WTC11 (cell line): ENCODE measurements at regions not wholly inside any gene's neighbourhood (a gene's known extent, or its start where the extent isn't known, plus 50 kb on each side); places are given as distances from the start of the nearest gene placed in this dataset.

ENCODE experiments used
- ATAC-seq: fragments of 200-7000 bp; cut with Tn5 transposase; 2 replicates; pipeline ENCODE4 v1.10.0; 2021; ENCODE audit warnings: mild to moderate bottlenecking, moderate library complexity
- CTCF ChIA-PET: fragments of 300-600 bp; sonication (Branson Sonifier 250); formaldehyde crosslinking; loops from one replicate; lab custom pipeline; 2021; ENCODE audit warnings: antibody characterized with exemption; lab: Charles Lee
- POLR2A ChIA-PET: fragments of 350-600 bp; sonication (Branson Sonifier 250); formaldehyde crosslinking; loops from one replicate; lab custom pipeline; 2021; ENCODE audit warnings: antibody characterized with exemption; lab: Charles Lee
- DNase-seq: peaks from one replicate; pipeline ENCODE4 v3.0.0; 2021; ENCODE audit warnings: low spot score
- H3K27ac Mint-ChIP-seq: 2 replicates; pipeline ENCODE4 v1.8.0; 2021; ENCODE audit warnings: mixed read lengths
- H3K27me3 Mint-ChIP-seq: 2 replicates; pipeline ENCODE4 v1.8.0; 2021; ENCODE audit warnings: low read depth, mild to moderate bottlenecking, moderate library complexity, mixed read lengths
- H3K36me3 Mint-ChIP-seq: 2 replicates; pipeline ENCODE4 v1.8.0; 2021; ENCODE audit warnings: mixed read lengths
- H3K4me1 Mint-ChIP-seq: 2 replicates; pipeline ENCODE4 v1.8.0; 2022; ENCODE audit warnings: mixed read lengths
- H3K4me3 Mint-ChIP-seq: 2 replicates; pipeline ENCODE4 v1.8.0; 2021; ENCODE audit warnings: mild to moderate bottlenecking, moderate library complexity, mixed read lengths
- H3K9me3 Mint-ChIP-seq: 2 replicates; pipeline ENCODE4 v1.8.0; 2021; ENCODE audit warnings: mixed read lengths
- AFF4 ChIP-seq: sonication (generic); formaldehyde crosslinking; IDR thresholded peaks from 2 replicates; pipeline ENCODE4 v1.8.1; 2023; ENCODE audit warnings: mild to moderate bottlenecking, missing genetic modification reagents, borderline replicate concordance
- ATF1 ChIP-seq: sonication (generic); formaldehyde crosslinking; IDR thresholded peaks from 2 replicates; pipeline ENCODE4 v1.8.1; 2023; ENCODE audit warnings: mild to moderate bottlenecking, moderate library complexity, missing genetic modification reagents
- ATF3 ChIP-seq: sonication (generic); formaldehyde crosslinking; conservative IDR thresholded peaks from 2 replicates; pipeline ENCODE4 v1.8.1; 2022; ENCODE audit warnings: mild to moderate bottlenecking, missing genetic modification reagents
- CDX4 ChIP-seq: fragments of 250-450 bp; sonication (Bioruptor Pico); IDR thresholded peaks from 2 replicates; pipeline ENCODE4 v1.9.0; 2021; ENCODE audit warnings: moderate library complexity, mild to moderate bottlenecking, inconsistent platforms, borderline replicate concordance
- CREB1 ChIP-seq: sonication (generic); formaldehyde crosslinking; IDR thresholded peaks from 2 replicates; pipeline ENCODE4 v1.8.0; 2023; ENCODE audit warnings: mild to moderate bottlenecking, missing genetic modification reagents
- ESRRA ChIP-seq: sonication (generic); formaldehyde crosslinking; IDR thresholded peaks from 2 replicates; pipeline ENCODE4 v1.8.1; 2022; ENCODE audit warnings: mild to moderate bottlenecking, missing genetic modification reagents, borderline replicate concordance
- FOXJ3 ChIP-seq: sonication (generic); formaldehyde crosslinking; IDR thresholded peaks from 2 replicates; pipeline ENCODE4 v1.9.0; 2021; ENCODE audit warnings: missing genetic modification reagents, mild to moderate bottlenecking, borderline replicate concordance
- FOXP1 ChIP-seq: sonication (generic); formaldehyde crosslinking; IDR thresholded peaks from 2 replicates; pipeline ENCODE4 v1.8.0; 2022; ENCODE audit warnings: missing genetic modification reagents, mild to moderate bottlenecking, moderate library complexity, borderline replicate concordance
- FOXP4 ChIP-seq: sonication (generic); formaldehyde crosslinking; IDR thresholded peaks from 2 replicates; pipeline ENCODE4 v1.8.0; 2022; ENCODE audit warnings: mild to moderate bottlenecking, missing genetic modification reagents
- NFYB ChIP-seq: sonication (generic); formaldehyde crosslinking; conservative IDR thresholded peaks from 2 replicates; pipeline ENCODE4 v1.8.0; 2022; ENCODE audit warnings: low read depth, missing genetic modification reagents
- SMAD3 ChIP-seq: sonication (generic); formaldehyde crosslinking; IDR thresholded peaks from 2 replicates; pipeline ENCODE4 v1.8.0; 2022; ENCODE audit warnings: missing genetic modification reagents, mild to moderate bottlenecking, borderline replicate concordance
- SP1 ChIP-seq: sonication (generic); formaldehyde crosslinking; conservative IDR thresholded peaks from 2 replicates; pipeline ENCODE4 v1.8.1; 2022; ENCODE audit warnings: missing genetic modification reagents
- STAT6 ChIP-seq: sonication (generic); formaldehyde crosslinking; conservative IDR thresholded peaks from 2 replicates; pipeline ENCODE4 v1.8.1; 2023; ENCODE audit warnings: mild to moderate bottlenecking, low read depth, missing genetic modification reagents, moderate library complexity
- ZNF219 ChIP-seq: sonication (generic); formaldehyde crosslinking; IDR thresholded peaks from 2 replicates; pipeline ENCODE4 v1.8.0; 2023; ENCODE audit warnings: missing genetic modification reagents, mild to moderate bottlenecking, borderline replicate concordance
- ZNF263 ChIP-seq: sonication (generic); formaldehyde crosslinking; IDR thresholded peaks from 2 replicates; pipeline ENCODE4 v1.8.1; 2022; ENCODE audit warnings: low read depth, mild to moderate bottlenecking, moderate library complexity, missing genetic modification reagents
- ZNF671 ChIP-seq: fragments of 250-450 bp; sonication (Bioruptor Pico); IDR thresholded peaks from 2 replicates; pipeline ENCODE4 v1.8.0; 2021; ENCODE audit warnings: mild to moderate bottlenecking

- TF ChIP-seq FOXP4 (no peak), NFYB (CRISPR knock-in tag) (no peak)
Observed at GRCh38 chr11:15765530-15765929, 590.8 kb downstream of the SOX6 start (continued).

GRCh38 chr11:15768321-15768720 is 588.0 kb downstream of the SOX6 start:
- CTCF ChIA-PET = no interaction called here
- POLR2A ChIA-PET = no interaction called here
- TF ChIP-seq AFF4 (CRISPR knock-in tag) (no peak), CDX4 (no peak), FOXP1 (CRISPR knock-in tag) (no peak), ZNF219 (no peak), SMAD3 (CRISPR knock-in tag) (no peak), ZNF671 (CRISPR knock-in tag) (no peak), FOXJ3 (CRISPR knock-in tag) (no peak), ESRRA (CRISPR knock-in tag) (no peak), CREB1 (CRISPR knock-in tag) (no peak), SP1 (CRISPR knock-in tag) (no peak), ATF3 (CRISPR knock-in tag) (no peak), STAT6 (CRISPR knock-in tag) (no peak), ATF1 (CRISPR knock-in tag) (no peak)
- Mint-ChIP-seq H3K4me3 (no peak overlapping the region), H3K36me3 (no peaks in the 10 kb centered on the region; the same call in 1 of the 2 replicates), H3K4me1 (peaks cover 23% of the 10 kb centered on the region), H3K27ac (no peak overlapping the region), H3K27me3 (no peaks in the 10 kb centered on the region), H3K9me3 (peaks cover 20% of the 10 kb centered on the region)
- DNase-seq (no peak), ATAC-seq (no peak)

- H3K27ac Mint-ChIP-seq = no peak overlapping the region
- ChIA-PET POLR2A (no interaction called here), CTCF (interaction anchor here (0.9 to 1.5 kb wide), 2 partner anchors 8 to 14 kb away, joined by 3 to 5 read pairs; no protein-coding TSS in a partner anchor)
- H3K36me3 Mint-ChIP-seq = no peaks in the 10 kb centered on the region; the same call in 1 of the 2 replicates
- H3K9me3 Mint-ChIP-seq = peaks cover 20% of the 10 kb centered on the region
- DNase-seq = no peak
- H3K27me3 Mint-ChIP-seq = no peaks in the 10 kb centered on the region
- ATAC-seq = no peak
- H3K4me3 Mint-ChIP-seq = no peak overlapping the region
- peaks cover 31% of the 10 kb centered on the region for H3K4me1 Mint-ChIP-seq
- TF ChIP-seq ZNF263 (CRISPR knock-in tag) = no peak
Observed at GRCh38 chr11:15769203-15769602, 587.1 kb downstream of the SOX6 start.
